ENCODE measurements at regions not wholly inside any gene's neighbourhood (a gene's known extent, or its start where the extent isn't known, plus 50 kb on each side); places are given as distances from the start of the nearest gene placed in this dataset.

DNA sequence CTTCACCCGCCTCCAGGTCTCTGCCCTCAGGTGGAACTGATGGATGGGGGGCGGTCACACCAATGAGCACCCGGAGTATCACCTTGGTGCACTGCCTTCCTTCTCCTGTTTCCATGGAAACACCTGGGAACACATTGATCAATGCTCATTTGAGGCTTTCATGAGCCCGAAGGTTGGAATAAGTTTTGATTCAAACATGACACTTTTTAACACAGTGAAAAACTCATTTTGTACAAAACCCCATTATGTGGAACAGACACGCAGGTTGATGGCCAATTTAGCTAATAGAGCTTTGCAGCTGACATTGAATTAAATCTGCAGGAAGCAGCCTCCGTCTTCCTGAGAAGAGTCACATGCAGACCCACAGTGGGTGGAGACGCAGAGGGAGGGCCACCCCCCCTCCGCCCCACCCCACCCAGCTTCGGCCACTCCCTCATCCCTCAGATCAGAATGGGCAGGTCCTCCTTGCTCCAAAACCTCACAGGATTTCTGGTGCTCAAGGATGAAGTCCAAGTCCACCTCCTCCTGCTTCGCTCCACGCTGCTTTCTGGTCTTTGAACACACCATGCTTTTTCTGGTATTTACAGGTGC, 96.0 kb upstream of the MYCN start:
- no peak overlapping the region for H3K4me3 ChIP-seq
- H3K27ac ChIP-seq = no peak overlapping the region

DNA sequence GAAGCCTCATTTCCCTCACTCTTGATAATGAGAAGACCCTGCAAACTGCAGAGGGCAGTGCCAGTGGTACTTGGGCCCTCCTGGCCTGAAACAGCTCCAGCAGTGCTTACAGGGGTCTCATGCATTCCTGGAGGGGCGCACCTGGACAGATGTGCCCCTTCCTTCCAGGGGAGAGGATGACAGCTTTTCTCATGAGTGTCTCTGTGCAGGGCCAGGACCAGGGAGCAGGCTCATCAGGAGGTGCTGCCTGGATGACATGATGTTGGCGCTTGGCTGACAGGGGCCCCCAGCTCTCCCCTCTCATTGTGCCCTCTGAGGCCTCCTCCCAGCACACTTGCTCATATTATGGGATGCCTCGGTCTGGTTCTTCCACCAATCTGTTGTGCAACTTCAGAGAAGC, 95.1 kb upstream of the MYCN start:
- Histone ChIP-seq H3K27ac (no peak overlapping the region), H3K4me3 (no peak overlapping the region)

DNA sequence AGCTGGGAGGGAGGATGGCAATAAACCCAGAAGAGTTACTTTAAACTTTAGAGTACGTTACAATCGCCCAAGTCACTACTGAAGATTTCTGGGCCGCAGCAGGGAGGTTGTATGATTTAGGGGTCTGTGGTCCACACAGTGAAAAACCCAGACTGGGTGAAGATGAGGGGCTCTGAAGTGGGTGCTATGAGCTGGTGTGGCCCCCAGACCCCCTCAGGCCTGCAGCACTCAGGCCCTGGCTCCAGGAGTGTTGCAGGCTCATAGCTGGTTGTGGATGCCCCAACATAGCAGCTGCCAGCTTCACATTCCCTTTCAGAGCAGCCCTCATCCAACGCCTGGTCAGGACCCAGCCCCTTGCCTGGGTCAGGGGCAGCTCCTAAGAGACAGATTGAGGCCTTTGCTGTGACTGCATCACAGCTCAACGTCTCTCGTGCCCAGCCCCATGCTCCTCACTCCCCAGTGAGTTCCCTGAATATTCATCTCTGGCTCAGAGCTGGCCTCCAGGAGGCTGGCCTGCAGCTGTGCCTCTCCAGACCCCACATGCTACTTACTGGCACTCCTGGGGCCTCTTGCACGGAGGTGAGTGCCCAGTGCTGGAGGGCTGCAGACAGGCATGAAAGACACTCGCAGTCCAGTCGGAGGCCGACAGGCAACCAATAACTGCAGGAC, 94.5 kb upstream of the MYCN start:
- no peak overlapping the region for H3K4me3 ChIP-seq
- no peak overlapping the region for H3K27ac ChIP-seq

DNA sequence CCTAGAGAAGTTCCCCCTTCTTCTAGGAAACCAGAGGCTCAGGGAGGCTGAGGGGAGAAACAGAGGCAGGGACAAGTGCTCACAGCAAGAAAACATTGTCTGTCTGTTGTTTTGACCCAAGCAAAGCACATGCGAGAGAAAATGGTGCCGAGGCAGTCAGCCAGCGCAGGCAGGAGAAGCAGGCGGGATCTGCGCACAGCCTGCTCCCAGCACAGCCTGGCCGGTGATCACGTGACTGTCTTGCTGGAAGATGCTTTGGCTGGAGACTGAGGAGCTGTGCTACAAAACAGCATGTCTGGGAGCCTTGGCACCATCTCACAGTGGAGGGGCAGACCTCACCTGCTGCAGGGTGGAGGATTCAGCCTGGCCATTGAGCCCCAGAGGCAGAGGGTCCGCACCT, 93.7 kb upstream of the MYCN start:
- H3K4me3 ChIP-seq = no peak overlapping the region
- H3K27ac ChIP-seq = no peak overlapping the region

DNA sequence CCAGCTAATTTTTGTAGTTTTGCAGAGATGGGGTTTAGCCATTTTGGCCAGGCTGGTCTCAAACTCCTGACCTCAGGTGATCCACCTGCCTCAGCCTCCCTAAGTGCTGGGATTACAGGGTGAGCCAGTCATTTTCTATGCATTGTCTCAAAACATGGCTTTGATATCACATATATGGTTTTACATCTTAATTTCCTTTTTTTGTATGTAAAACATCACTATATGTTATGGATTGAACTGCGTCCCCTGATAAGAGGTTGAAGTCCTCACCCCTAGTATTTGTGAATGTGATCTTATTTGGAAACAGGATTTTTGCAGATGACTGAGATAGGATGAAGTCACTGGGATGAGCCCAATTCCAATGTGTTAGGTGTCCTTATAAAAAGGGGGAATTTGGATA, 89.8 kb upstream of the MYCN start:
- Histone ChIP-seq H3K4me3 (no peak overlapping the region), H3K27ac (no peak overlapping the region)

DNA sequence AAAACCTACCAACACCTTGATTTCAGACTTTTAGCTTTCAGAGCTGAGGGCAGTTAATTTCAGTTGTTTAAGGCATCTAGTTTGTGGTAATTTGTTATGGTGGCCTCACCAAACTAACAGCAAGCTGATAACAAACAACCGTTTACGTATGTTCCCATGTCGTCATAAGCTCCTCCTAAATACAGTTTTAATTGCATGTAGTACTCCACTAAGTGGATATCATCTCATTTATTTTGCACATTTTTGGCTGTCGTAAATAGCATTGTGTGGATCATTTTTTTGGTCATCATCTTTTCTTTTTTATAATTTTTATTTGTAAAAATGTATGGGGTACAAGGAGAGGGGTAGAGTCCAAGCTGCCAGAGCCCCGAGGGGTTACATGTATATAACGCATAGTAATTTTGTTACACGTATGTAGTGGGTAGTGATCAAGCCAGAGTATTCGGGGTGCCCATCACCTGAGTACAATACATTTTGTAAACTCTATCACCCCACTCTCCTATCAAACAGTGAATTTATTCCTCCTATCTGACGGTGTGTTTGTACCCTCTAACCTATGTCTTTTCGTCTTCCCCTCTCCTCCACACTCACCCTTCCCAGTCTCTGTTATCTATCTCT, 89.2 kb upstream of the MYCN start:
- Histone ChIP-seq H3K4me3 (no peak overlapping the region), H3K27ac (no peak overlapping the region)

DNA sequence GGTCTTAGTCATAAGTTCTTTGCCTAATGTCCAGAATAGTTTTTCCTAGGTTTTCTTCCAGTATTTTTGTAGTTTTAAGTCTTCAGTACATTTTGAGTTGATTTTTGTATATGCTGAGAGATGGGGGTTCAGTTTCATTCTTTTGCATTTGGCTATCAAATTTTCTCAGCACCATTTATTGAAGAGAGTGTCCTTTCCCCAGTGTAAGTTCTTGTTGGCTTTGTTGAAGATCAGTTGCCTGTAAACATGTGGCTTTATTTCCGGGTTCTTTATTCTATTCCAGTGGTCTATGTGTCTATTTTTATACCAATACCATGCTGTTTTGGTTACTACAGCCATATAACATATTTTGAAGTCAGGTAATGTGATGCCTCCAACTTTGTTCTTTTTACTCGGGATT, 87.5 kb upstream of the MYCN start:
- no peak overlapping the region for H3K27ac ChIP-seq

DNA sequence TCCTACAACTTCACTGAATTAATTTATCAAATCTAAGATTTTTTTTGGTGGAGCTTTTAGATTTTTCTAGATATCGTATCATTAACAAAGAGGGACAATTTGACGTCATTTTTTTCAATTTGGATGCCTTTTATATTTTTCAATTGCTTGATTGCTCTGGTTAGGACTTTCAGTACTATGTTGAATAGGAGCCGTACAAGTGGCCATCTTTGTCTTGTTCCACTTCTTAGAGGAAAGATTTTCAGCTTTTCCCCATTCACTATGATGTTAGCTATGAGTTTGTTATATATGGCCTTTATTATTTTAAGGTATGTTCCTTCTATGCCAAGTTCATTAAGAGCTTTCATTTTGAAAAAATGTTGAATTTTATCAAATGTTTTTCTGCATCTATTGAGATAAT, 86.4 kb upstream of the MYCN start:
- Histone ChIP-seq H3K4me3 (no peak overlapping the region), H3K27ac (no peak overlapping the region)

More for the DNA sequence above, 87.5 kb upstream of the MYCN start:
- H3K4me3 ChIP-seq = no peak overlapping the region

DNA sequence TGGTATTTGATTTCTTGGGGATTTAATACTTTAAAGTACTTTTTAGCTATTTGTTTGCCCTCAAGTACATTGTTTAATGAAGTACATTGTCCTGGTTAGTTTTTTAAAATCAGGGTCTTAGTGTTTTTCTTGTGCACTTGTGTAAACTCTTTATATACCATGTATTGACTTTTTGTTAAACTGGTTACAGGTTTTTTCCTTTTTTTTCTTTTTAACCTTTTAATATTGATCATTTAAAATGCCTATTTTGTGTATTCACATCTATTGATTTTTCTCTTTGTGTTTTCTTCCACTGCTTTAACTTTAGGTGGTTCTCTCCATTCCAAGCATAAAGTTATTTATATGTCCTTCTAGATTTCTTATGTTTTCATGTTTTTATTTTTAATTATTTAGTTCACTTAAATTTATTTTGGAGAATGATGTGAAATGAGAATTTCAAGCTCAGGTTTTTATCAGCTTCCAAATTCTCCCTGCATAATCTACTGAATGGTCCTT, 84.5 kb upstream of the MYCN start:
- Histone ChIP-seq H3K4me3 (no peak overlapping the region), H3K27ac (no peak overlapping the region)

DNA sequence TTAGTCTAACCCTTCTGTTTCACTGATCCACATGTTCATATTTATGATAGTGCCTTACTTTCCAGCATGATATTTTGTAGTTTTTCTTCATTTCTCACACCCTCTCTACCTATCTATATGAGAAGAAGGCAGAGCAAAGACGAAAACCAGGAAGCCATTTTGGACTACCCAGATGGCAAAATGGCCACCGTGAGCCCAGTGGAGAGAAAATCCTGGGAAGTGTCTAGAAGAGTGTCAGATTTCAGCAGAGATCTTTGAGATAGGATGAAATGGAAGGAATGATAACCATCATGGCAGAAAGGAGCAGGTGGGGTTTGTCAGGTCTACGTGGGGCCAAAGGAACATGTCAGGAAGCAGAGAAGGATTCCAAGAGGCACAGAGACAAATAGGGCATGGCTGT, 84.0 kb upstream of the MYCN start:
- H3K4me3 ChIP-seq = no peak overlapping the region
- H3K27ac ChIP-seq = no peak overlapping the region

DNA sequence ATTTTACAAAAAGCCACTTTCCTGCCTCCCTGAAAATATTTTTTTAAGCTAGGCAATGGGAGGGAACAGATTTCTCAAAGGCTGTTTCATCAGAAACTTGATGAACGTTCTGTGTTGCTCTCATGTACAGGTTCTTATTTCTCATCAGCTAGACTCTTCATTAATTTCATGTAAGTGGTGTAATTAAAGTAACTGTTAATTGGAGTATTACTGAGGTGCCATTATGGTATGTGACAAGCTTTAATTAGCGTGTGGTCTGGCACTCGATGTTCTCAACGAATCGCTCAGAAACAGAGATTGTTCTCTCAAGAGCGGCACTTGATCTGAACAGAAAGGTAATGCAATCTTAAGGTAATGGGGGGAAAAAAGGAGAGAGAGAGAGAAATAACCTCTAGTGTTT, 81.9 kb upstream of the MYCN start:
- Histone ChIP-seq H3K4me3 (no peak overlapping the region), H3K27ac (no peak overlapping the region)

DNA sequence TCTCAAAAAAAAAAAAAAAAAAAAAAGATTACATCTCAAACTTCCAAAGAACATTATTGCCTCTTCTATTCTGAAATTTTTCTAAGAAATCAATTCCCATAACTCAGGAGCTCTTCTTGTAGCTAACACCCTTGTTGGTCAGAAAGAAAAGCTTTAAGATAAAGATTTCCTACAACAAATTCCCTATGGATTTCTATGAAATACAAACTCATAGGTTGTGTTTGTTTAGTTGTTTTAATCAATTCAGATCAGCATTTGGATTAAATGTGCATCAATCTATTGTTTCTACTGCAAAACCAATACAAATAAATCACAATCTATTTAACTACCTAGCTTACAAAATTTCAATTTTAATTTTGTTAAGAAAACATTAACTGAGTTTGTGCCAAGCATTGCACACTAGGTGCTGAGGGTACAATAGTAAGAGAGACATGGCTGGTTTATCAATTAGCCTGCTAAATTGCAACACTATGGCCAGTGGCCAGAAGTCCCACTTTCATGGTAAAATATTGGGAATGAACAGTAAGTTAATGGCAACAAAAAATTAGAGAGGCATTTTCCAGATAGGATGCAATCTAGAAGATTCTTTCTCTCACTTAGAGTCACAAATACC, 80.2 kb upstream of the MYCN start:
- H3K27ac ChIP-seq = no peak overlapping the region
- H3K4me3 ChIP-seq = no peak overlapping the region

DNA sequence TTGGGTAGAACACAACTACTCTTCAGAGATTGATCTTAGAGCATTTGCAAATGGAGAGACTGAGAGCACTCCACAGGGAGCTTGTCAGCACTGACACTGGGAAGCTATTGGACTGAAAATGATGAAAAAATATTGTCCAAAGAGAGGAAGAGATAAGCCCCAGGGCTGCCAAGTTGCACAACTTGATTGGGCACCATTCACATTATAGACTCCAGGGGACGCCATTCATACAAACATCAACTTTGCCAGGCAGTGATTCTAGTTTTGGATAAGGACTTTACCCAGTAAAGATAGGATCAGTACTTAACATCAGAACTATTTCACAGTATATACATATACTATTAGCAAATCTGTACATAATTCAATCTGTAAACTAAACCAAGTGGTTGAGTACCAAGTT, 79.6 kb upstream of the MYCN start:
- no peak overlapping the region for H3K27ac ChIP-seq
- no peak overlapping the region for H3K4me3 ChIP-seq

DNA sequence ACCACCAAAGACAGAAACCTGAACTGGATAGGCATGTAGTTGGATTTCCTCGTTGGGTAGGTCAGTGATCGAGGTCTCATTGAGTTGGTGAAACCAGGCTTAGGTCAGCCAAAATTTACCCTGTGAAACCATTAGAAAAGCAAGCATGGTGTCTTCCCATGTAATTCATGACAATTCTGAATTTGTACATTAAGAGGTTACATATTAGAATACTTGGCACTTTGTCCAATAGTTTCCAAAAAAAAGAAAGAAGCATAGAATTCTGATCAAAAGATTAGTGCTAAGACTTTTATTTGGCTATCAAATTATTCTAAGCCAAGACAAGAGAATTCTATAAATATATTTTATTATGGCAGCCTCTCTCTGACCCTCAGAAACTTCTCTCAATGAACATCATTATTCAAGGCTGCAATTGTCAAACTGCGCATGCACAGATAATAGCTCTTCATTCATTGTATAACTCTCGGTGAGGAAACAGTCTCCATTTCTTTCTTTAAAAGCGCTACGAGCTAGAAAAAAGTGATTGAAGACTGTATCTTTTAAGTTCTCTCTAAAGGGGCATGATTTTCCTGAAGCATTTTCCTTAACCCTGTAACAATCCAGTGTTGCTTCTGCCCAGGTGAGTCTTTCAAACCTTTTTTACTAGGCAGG, 79.1 kb upstream of the MYCN start:
- H3K27ac ChIP-seq = no peak overlapping the region
- no peak overlapping the region for H3K4me3 ChIP-seq

DNA sequence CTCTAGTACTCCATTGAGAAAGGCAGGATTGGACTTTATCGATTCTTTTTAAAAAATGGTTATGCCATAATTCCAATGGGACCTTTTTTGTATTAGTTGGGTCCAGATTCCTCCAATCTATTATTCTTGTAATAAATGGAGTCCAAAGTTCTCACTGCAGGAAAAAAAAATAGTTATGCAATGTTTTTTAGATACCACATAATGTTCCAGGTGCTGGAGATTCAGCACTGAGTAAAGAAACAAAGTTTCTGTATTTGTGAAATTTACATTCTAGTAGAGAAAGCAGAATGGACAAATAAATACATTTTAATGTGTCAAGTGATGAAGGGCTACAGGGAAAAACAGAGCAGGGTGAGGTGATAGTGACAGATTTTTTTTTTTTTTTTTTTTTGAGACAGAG, 78.5 kb upstream of the MYCN start:
- no peak overlapping the region for H3K27ac ChIP-seq

DNA sequence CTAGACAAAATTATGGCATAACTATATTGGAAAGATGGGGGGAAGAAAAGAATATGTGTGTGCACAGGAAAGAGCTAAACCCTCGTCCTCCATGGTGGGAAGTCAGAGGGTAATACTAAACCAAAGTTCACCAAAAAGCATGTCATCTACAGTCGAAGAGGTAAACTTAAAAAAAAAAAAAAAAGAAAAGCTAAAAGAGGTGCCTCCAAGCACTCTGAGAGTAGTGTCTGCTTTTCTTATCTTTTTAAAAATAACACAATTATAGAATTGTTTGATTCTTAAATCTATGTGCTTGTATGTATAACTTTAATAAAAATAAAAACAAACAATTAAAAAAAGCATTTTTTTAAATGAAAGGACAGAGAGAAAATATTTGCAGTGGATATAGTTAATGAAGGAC, 77.3 kb upstream of the MYCN start:
- H3K27ac ChIP-seq = no peak overlapping the region
- H3K4me3 ChIP-seq = no peak overlapping the region

More for the DNA sequence above, 78.5 kb upstream of the MYCN start:
- H3K4me3 ChIP-seq = no peak overlapping the region

DNA sequence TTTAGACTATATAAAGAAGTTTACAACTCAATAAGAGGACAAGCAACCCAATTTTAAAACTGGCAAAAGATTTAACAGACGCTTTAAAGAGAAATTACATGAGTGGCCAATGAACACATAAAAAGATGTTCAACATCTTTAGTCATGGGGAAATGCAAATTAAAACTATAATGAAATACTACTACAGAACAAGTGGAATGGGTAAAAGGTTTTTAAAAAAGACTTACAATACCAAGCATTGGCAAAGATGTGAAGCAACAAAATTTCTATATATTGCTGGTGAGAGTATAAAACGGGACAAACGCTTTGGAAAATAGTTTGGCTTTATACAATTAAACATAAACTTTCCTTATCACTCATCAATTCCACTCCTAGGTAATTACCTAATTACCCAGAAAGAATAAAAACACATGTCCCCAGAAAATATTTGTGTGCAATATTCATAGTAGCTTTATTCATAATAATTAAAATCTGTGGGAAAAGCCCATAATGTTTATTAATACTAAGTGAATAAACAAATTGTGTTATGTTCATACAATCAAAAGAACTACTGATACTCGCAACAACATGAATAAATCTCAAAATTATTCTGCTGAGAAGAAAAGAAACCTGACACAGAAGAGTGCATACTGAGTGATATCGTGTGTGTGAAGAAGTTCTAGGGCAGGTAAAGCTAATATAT, 76.7 kb upstream of the MYCN start:
- Histone ChIP-seq H3K4me3 (no peak overlapping the region), H3K27ac (no peak overlapping the region)

DNA sequence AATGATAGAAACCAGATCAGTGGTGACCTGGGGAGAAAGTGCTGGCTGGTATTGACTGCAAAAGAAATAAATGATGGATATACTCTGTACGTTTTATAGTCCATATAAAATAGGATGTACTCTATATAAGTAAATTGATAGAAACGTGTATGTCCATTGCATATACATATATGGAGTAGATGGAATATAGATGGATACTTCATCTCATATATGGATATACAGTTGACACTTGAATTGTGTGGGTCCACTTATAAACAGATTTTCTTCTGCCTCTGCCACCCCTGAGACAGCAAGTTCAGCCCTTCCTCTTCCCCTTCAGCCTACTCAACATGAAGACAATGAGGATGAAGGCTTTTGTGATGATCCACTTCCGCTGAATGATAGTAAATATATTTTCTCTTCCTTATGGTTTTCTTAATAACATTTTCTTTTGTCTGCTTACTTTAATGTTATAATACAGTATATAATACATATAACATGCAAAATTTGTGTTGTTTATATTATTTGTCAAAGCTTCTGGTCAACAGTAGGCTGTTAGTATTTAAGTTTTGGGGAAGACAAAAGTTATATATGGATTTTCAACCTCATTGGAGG, 76.1 kb upstream of the MYCN start:
- H3K4me3 ChIP-seq = no peak overlapping the region

DNA sequence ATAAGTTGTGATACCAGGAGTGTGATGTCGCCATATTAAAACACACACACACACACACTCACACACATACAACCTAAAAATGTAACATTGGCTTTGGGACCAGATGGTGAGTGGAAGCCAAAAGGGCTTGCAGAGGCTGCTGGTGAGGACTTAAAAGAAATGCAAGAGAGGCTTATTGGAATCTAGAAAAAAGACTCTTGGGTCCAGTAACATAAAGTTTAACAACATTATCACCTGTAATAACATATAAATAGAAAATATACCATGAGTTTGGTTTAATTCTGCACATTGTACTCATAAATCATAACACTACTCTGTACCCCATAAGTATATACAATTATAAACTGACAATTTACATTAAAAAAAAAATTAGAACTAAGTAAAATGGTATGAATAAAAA, 74.4 kb upstream of the MYCN start:
- no peak overlapping the region for H3K4me3 ChIP-seq
- H3K27ac ChIP-seq = no peak overlapping the region

More for the DNA sequence above, 76.1 kb upstream of the MYCN start:
- no peak overlapping the region for H3K27ac ChIP-seq

Measured in skin epidermis (tissue), 12 donors.